ENCODE measurements at regions not wholly inside any gene's neighbourhood (a gene's known extent, or its start where the extent isn't known, plus 50 kb on each side); places are given as distances from the start of the nearest gene placed in this dataset.
A peak's percentile ranks its signal among the peaks of the same experiment; 100 is the strongest.
"Not testable (repeated sequence)": the region's sequence is repeated elsewhere in the genome, so short reads cannot be mapped to it uniquely, and the experiment has no call there.

GRCh38 chr6:22208026-22208425 lies 88.8 kb downstream of the PRL start:
- no peak for TF ChIP-seq CTCF (IDR thresholded peaks at IDR 0.05; ENCODE audit: insufficient read depth, low read depth, low read length, missing control alignments)
- no peak for DNase-seq (ENCODE audit: low read depth)
- H3K4me3 ChIP-seq (ENCODE audit: low read length) = no peak overlapping the region

GRCh38 chr6:22214314-22214713 lies 82.5 kb downstream of the PRL start:
- no peak overlapping the region for H3K4me3 ChIP-seq (ENCODE audit: low read length)
- DNase-seq (ENCODE audit: low read depth) = no peak
- no peak for TF ChIP-seq CTCF (IDR thresholded peaks at IDR 0.05; ENCODE audit: insufficient read depth, low read depth, low read length, missing control alignments)

- DNase-seq (ENCODE audit: low read depth) = peak; percentile 55
Observed at GRCh38 chr6:22215474-22215873, 81.4 kb downstream of the PRL start.

GRCh38 chr6:22218410-22218809 lies 78.4 kb downstream of the PRL start:
- no peak overlapping the region for H3K4me3 ChIP-seq (ENCODE audit: low read length)
- DNase-seq (ENCODE audit: low read depth) = no peak
- no peak for TF ChIP-seq CTCF (IDR thresholded peaks at IDR 0.05; ENCODE audit: insufficient read depth, low read depth, low read length, missing control alignments)

More at GRCh38 chr6:22215474-22215873, 81.4 kb downstream of the PRL start:
- not testable (repeated sequence) for H3K4me3 ChIP-seq (ENCODE audit: low read length)

- DNase-seq (ENCODE audit: low read depth) = no peak
- TF ChIP-seq CTCF (IDR thresholded peaks at IDR 0.05; ENCODE audit: insufficient read depth, low read depth, low read length, missing control alignments) = no peak
- H3K4me3 ChIP-seq (ENCODE audit: low read length) = no peak overlapping the region
Observed at GRCh38 chr6:22219925-22220324, 76.9 kb downstream of the PRL start.

- H3K4me3 ChIP-seq (ENCODE audit: low read length) = no peak overlapping the region
- DNase-seq (ENCODE audit: low read depth) = peak; percentile 72
- no peak for TF ChIP-seq CTCF (IDR thresholded peaks at IDR 0.05; ENCODE audit: insufficient read depth, low read depth, low read length, missing control alignments)
Observed at GRCh38 chr6:22221211-22221610, 75.6 kb downstream of the PRL start.

GRCh38 chr6:22221630-22222029 lies 75.2 kb downstream of the PRL start:
- H3K4me3 ChIP-seq (ENCODE audit: low read length) = no peak overlapping the region
- TF ChIP-seq CTCF (IDR thresholded peaks at IDR 0.05; ENCODE audit: insufficient read depth, low read depth, low read length, missing control alignments) = no peak
- peak; percentile 91 for DNase-seq (ENCODE audit: low read depth)

GRCh38 chr6:22222469-22222868 lies 74.4 kb downstream of the PRL start:
- no peak for TF ChIP-seq CTCF (IDR thresholded peaks at IDR 0.05; ENCODE audit: insufficient read depth, low read depth, low read length, missing control alignments)
- no peak overlapping the region for H3K4me3 ChIP-seq (ENCODE audit: low read length)
- no peak for DNase-seq (ENCODE audit: low read depth)
